Aorta (tissue), 5 donors: ENCODE measurements at regions not wholly inside any gene's neighbourhood (a gene's known extent, or its start where the extent isn't known, plus 50 kb on each side); places are given as distances from the start of the nearest gene placed in this dataset.
"Not testable (repeated sequence)": the region's sequence is repeated elsewhere in the genome, so short reads cannot be mapped to it uniquely, and the experiment has no call there.

Experiments used
- ATAC-seq: fragments of 200-7000 bp; cut with Tn5 transposase; one replicate; pipeline ENCODE4 v1.9.1; 2022; ENCODE audit warnings: moderate library complexity; ENCODE audit not compliant: low FRiP score
- DNase-seq, 2 donors: peaks; one replicate each; pipeline ENCODE4 v3.0.0-alpha.2; 2020
- H3K27ac ChIP-seq, 2 donors: one replicate each; pipeline ENCODE4 v1.5.1; 2013; ENCODE audit warnings: low read length in 2 of 2, mild to moderate bottlenecking in 2 of 2, moderate library complexity in 2 of 2, control low read depth in 1 of 2, inconsistent platforms in 1 of 2, low read depth in 1 of 2
- H3K27me3 ChIP-seq, 2 donors: one replicate each; pipeline ENCODE4 v1.6.1; 2013; ENCODE audit warnings: control low read depth in 1 of 2, low read length in 1 of 2, mild to moderate bottlenecking in 1 of 2, moderate library complexity in 1 of 2; ENCODE audit not compliant: insufficient read depth in 2 of 2, control insufficient read depth in 1 of 2
- H3K36me3 ChIP-seq, 2 donors: one replicate each; pipeline ENCODE4 v1.6.1; 2013; ENCODE audit warnings: control low read depth in 1 of 2, low read length in 1 of 2, mild to moderate bottlenecking in 1 of 2; ENCODE audit not compliant: insufficient read depth in 2 of 2, control insufficient read depth in 1 of 2
- H3K4me1 ChIP-seq, 2 donors: one replicate each; pipeline ENCODE4 v1.6.1; 2013; ENCODE audit warnings: low read length in 2 of 2, control low read depth in 1 of 2, mild to moderate bottlenecking in 1 of 2, moderate library complexity in 1 of 2; ENCODE audit not compliant: insufficient read depth in 2 of 2, control insufficient read depth in 1 of 2
- H3K4me3 ChIP-seq, 2 donors: one replicate each; pipeline ENCODE4 v1.5.1; 2013; ENCODE audit warnings: low read length in 2 of 2, control low read depth in 1 of 2, mild to moderate bottlenecking in 1 of 2
- H3K9me3 ChIP-seq: one replicate; pipeline ENCODE4 v1.6.1; 2013; ENCODE audit warnings: mild to moderate bottlenecking, low read length; ENCODE audit not compliant: control insufficient read depth
- WGBS, 2 donors: extraction: QIAGEN DNeasy Blood & Tissue Kit; methylation state at CpG; one replicate each; pipeline ENCODE4 v1.1.7; 2013; 5-methylcytosine and 5-hydroxymethylcytosine counted together
- intact Hi-C, 2 donors: fragments of 100-400 bp; cut with DNase I; formaldehyde crosslinking; loops; one replicate each; pipeline versions ENCODE4 v1.14.2 to v1.15.0; 2022
- donor health status: healthy with polysubstance abuse.
- donor health status: Bipolar disorder and iron deficiency.
- donor health status: DM: no; HTN: no; CAD: no.
- donor health status: DM: no; HTN: no; CAD: no.
- donor health status: DM: yes; HTN: yes; CAD: no.

- 86 to 90% methylated on average over 3 of the region's 3 CpGs for WGBS, 2 donors
- no peak for ATAC-seq
These were observed 68.9 kb upstream of the EFNA5 start for GRCh38 chr5:107739661-107740060.

GRCh38 chr5:107736638-107737037 is 65.9 kb upstream of the EFNA5 start:
- H3K27me3 ChIP-seq, result no peaks in the 10 kb centered on the region
- H3K4me3 ChIP-seq, result no peak overlapping the region
- no peak for DNase-seq
- H3K4me1 ChIP-seq, result no peaks in the 10 kb centered on the region
- 17 to 18% methylated on average over 1 of the region's 1 CpG for WGBS, 2 donors
- ATAC-seq, result no peak
- intact Hi-C loops, result no loop called here
- no peak overlapping the region for H3K27ac ChIP-seq
- H3K36me3 ChIP-seq, result no peaks in the 10 kb centered on the region
- no peaks in the 10 kb centered on the region for H3K9me3 ChIP-seq

More at GRCh38 chr5:107739661-107740060, 68.9 kb upstream of the EFNA5 start:
- no peaks in the 10 kb centered on the region for H3K36me3 ChIP-seq
- no peaks in the 10 kb centered on the region for H3K9me3 ChIP-seq
- no peak overlapping the region for H3K4me3 ChIP-seq
- DNase-seq, result no peak
- intact Hi-C loops, result no loop called here
- no peaks in the 10 kb centered on the region for H3K27me3 ChIP-seq
- H3K27ac ChIP-seq, result no peak overlapping the region
- H3K4me1 ChIP-seq, result no peaks in the 10 kb centered on the region

GRCh38 chr5:107736089-107736488 is 65.4 kb upstream of the EFNA5 start:
- DNase-seq, H3K9me3 ChIP-seq, H3K36me3 ChIP-seq, intact Hi-C loops, H3K4me1 ChIP-seq, ATAC-seq, H3K27ac ChIP-seq, H3K27me3 ChIP-seq, H3K4me3 ChIP-seq: not testable (repeated sequence)
- WGBS, 2 donors, result 89 to 92% methylated on average over 2 of the region's 2 CpGs

GRCh38 chr5:107735558-107735957 is 64.8 kb upstream of the EFNA5 start:
- Histone ChIP-seq H3K27ac (no peak overlapping the region), H3K27me3 (no peaks in the 10 kb centered on the region), H3K9me3 (no peaks in the 10 kb centered on the region), H3K36me3 (no peaks in the 10 kb centered on the region), H3K4me3 (no peak overlapping the region), H3K4me1 (no peaks in the 10 kb centered on the region)
- DNase-seq (no peak), ATAC-seq (no peak)
- WGBS, 2 donors, result 83 to 87% methylated on average over 4 of the region's 4 CpGs
- intact Hi-C loops, result no loop called here

- Histone ChIP-seq H3K9me3 (no peaks in the 10 kb centered on the region), H3K4me1 (no peaks in the 10 kb centered on the region), H3K27ac (no peak overlapping the region), H3K27me3 (no peaks in the 10 kb centered on the region), H3K36me3 (no peaks in the 10 kb centered on the region), H3K4me3 (no peak overlapping the region)
- DNase-seq (no peak), ATAC-seq (no peak)
- intact Hi-C loops, result no loop called here
- 75 to 77% methylated on average over 5 of the region's 5 CpGs for WGBS, 2 donors
These were observed 56.2 kb upstream of the EFNA5 start for GRCh38 chr5:107726896-107727295.

GRCh38 chr5:107724642-107725041 is 53.9 kb upstream of the EFNA5 start:
- no peaks in the 10 kb centered on the region for H3K36me3 ChIP-seq
- ATAC-seq, result no peak
- DNase-seq, result peak in 1 of 2 donors; percentile 65
- WGBS, 2 donors, result 77% methylated on average over 23 to 26 of the region's 26 CpGs
- no peak overlapping the region for H3K27ac ChIP-seq
- H3K4me1 ChIP-seq, result no peaks in the 10 kb centered on the region
- no peaks in the 10 kb centered on the region for H3K27me3 ChIP-seq
- intact Hi-C loops, result no loop called here
- no peak overlapping the region for H3K4me3 ChIP-seq
- H3K9me3 ChIP-seq, result peaks cover 3% of the 10 kb centered on the region

GRCh38 chr5:107721241-107721640 is 50.5 kb upstream of the EFNA5 start:
- ATAC-seq, H3K9me3 ChIP-seq, intact Hi-C loops, H3K36me3 ChIP-seq, H3K27ac ChIP-seq, H3K4me1 ChIP-seq, H3K27me3 ChIP-seq, H3K4me3 ChIP-seq, DNase-seq: not testable (repeated sequence)
